Activated CD4-positive, alpha-beta T cell treated with anti-CD3 and anti-CD28 coated beads, Interleukin-2, Interleukin-4, amounts not matched to agents 100 ng/mL and 50 ng/mL, durations not matched to agents 16 hours and 8 hours (primary cell): ENCODE measurements at regions not wholly inside any gene's neighbourhood (a gene's known extent, or its start where the extent isn't known, plus 50 kb on each side); places are given as distances from the start of the nearest gene placed in this dataset.

Experiments used
- DNase-seq: peaks from one replicate; pipeline ENCODE4 v3.0.0-alpha.2; 2020; ENCODE audit warnings: low spot score

DNA sequence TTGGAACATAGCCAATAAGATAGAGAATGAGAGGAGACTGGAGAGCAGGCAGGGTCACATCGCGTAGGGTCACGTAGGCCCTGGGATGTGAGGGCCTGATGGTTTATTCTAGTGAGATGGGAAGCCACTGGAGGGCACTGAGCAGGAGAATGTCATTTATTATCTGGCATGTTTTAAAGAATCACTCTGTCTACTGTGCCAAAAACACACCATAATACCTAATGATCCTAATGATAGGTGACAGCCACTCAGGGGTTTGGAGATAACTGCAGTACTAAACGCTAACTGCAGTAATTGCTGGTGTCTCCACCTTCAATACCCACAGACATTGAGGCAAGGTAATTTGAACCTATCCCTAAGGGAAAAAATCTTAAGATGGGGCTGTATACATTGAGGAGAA, 185.4 kb downstream of the TTLL7 start:
- DNase-seq: no peak

DNA sequence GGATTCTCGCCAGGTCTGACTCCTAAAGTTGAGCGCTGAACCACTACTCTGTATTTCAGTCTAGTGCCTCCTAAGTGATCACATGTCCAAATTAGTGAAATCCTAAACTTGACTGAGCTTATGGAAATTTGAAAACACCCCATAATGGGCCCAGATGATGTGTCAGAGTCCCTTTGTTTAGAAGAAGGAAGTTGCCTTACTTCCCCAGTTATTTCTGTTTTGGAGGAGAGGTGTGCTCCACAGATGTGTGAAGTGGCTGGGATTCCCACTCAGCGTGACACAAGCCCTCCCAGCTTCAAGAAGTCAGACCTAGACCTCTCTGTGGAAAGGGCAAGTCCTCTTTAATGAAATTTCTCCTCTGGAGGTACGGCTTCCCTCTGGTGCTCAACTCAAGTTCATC, 188.8 kb downstream of the TTLL7 start:
- DNase-seq: no peak

DNA sequence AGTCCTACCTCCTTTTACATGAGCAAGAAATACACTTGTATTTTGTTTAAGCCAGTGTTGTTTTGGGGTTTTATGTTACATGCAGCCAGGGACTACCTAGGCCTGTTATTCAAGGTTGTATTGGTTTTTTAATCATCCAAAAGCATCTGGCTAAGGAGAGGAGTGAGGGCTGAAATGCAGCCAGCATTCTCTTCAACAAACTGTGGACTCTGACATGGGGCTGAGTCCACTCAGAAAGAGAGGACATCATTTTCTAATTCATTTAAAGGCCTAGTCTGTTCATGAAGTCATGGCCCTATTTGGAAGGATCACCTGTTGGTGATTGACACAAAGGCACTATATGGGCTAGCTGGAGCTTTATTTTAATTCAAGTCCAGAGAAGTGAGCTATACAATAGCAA, 190.4 kb downstream of the TTLL7 start:
- no peak for DNase-seq

DNA sequence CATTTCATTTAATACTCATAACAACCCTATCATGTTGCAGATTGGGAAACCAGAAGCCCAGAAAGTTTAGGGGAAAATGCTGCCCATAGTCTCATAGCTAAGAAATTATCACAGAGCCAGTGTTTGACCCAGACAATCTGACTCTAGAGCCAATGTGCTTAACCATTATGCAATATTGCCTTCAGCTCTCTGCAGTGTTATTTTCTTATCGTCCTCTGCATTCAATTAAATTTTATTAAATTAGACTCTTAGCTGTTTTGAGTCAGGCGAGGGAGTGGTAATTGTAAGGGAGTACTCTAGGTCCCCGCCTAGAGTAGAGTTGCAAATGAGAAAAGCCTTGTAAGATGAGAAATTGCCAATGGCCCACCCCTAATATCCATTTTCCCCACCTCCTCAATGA, 191.1 kb downstream of the TTLL7 start:
- DNase-seq: no peak

DNA sequence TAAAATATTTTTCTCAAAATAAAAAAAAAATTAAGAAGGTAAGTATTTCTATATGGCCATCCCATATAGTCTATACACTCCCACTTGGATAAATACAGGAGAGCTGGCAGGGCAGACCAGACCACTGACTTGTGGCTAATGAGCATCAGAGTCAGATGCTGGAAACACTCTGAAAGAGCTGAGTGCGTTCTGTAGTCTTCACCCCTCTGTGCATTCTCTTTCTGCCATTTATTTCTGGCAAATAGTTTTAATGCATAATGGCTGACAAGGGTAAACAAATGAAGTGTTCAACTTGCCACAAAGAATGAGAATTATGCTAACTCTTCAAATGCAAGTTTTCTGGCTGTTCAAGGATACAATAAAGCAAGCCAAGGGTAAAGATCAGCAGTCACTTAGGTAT, 191.7 kb downstream of the TTLL7 start:
- DNase-seq: no peak

DNA sequence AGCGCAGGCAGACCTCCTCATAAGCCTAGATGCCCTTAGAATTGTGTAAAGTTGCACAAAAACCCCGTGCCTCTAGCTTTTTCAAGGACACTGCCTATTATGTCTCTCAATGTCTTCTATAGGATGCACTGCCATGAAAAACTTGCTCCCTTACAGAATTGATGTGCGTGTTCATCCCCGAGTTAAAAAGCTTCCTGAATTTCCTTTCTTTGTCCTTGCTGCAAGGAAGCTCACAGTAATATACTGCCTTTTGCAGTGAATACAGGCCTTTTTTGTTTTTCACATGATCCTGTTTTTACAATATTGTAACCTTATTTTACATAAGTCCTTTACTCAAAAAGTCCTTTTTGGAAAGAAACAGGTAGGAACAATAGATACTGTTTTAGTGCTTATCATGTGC, 193.0 kb downstream of the TTLL7 start:
- DNase-seq: no peak

DNA sequence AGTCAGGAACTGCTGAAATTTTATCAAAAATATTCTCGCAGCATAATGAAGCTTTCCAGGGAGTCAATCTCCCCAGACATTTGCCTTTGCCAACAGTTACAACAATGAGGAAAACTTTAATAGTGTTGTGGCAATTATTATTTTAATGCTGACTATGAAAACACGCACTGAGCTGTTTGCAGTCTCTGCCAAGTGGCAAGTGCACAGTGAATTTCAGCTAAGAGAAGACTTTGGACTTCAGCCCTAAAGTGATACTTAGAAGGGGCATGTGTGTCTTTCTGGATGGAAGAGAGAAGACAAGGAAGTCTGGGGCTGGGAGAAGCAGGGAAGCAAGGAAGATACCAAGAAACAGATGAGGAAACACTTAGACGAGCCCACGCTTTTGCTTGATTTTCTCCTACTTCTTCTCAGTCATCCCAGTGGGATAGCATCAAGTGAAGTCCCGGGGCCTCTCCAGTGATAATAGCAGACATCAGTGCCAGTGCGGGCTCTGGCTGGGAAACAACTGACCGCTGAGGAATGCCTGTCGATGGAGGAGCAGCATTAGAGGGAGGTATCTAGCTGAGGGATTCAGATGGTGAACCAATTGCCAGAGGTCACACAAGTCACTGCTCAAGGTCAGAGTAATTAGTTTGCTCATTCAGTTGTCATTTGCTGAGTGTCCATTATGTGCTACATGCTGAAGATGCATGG, 196.3 kb downstream of the TTLL7 start:
- DNase-seq: no peak

DNA sequence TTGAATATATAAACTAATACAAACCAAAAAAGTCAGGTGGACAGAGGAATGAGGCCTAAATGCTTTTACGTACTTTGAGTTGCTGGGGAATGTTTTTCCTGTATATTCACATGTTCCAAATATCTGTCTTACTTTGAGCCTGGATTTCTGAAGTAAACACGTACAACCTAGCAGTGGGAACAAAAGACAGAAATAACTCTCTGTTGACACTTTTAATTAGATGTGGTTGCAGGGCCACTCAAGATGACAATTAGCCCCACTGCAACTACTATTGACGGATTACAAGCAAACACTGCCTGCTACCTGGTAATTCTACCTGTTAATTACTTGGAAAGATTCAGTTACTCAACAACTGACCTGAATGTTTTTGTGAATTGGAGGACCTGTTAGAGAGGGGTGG, 196.9 kb downstream of the TTLL7 start:
- no peak for DNase-seq

DNA sequence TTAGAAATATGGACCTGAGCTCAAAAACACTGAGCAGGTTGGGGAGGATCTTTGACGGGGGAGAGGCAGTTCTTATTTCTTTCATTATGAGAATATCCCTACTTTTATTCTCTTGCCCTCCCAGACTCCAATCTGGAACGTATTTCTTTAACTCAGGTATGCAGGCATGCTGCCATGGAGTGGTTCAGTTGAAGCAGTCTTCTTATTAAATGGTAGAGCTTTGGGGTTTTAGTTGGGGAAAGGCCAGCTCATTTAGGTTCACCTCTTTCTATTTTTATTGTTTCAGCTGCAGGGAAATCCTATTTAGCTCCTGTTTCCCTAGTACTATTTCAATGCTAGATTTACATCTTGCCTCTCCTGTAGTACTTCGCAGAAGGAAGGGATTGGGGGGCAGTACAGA, 198.9 kb downstream of the TTLL7 start:
- no peak for DNase-seq

DNA sequence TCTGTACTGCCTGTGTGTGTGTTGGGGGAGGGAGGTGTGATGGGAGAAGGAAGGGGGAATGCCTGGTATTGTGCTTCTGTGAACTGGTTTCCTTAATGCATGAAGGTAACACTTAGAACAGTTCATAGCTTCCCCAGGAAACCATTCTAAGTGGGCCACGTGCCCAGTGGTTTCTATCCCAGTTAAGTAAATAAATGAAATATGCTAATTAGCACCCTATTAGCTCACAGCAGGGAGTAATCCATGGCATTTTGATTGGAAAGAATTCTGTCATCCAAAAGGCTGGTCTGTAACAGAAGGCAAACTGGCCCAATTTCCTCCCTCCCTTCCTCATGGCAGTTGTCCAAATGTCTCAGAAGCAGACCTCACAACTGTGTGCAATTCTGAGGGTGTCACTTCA, 199.3 kb downstream of the TTLL7 start:
- no peak for DNase-seq

DNA sequence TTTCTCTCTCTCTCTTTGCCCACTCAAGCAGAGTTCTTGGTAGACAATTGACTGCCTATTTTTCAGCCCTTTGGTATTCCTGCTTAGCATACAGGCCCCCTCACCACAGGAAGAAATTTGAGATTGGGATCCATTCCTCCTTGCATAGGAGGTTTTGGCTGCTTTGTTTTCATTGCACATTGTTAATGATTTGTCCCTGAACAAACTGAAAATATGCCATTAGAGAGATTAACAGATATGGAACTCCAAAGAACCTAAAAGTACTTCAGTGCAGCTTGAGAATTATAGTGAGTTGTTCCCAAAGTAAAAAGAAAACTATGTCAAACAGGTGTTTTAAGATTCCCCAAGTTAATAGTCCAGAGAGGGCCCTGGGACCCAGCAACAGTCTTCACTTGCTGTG, 200.0 kb downstream of the TTLL7 start:
- DNase-seq: no peak

DNA sequence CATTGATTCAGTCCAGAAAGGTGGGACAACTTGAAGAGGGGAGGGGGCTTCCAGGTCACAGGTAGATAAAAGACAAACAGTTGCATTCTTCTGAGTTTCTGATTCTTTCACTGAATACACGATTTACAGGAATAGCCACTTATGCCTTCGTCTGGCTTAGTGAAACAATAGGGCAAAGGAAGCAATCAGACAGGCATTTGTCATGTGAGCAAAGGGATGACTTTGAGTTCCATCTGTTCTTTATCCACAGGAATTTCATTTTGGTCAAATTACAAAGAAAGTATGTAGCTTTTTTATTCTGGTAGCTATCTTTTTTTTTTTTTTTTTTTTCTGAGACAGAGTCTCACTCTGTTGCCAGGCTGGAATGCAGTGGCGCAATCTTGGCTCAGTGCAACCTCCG, 202.5 kb downstream of the TTLL7 start:
- DNase-seq: no peak

DNA sequence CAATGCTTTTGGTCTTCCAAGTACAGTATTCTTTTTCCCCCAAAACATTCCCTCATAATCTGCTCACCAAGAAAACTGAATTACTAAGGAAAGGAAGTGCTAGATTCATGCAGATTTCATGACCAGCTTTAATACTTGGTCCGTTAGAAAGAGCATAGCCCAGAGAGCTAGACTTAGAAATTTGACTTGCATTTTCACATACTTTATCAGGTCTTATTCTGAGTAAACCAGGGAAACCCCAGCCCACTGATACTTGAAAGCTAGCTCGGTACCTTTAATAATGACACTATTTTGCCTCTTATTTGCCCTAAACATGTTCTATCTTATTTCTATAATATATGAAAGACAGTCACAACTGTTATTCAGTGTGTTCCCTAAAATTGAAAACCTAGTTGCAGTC, 204.5 kb downstream of the TTLL7 start:
- no peak for DNase-seq

DNA sequence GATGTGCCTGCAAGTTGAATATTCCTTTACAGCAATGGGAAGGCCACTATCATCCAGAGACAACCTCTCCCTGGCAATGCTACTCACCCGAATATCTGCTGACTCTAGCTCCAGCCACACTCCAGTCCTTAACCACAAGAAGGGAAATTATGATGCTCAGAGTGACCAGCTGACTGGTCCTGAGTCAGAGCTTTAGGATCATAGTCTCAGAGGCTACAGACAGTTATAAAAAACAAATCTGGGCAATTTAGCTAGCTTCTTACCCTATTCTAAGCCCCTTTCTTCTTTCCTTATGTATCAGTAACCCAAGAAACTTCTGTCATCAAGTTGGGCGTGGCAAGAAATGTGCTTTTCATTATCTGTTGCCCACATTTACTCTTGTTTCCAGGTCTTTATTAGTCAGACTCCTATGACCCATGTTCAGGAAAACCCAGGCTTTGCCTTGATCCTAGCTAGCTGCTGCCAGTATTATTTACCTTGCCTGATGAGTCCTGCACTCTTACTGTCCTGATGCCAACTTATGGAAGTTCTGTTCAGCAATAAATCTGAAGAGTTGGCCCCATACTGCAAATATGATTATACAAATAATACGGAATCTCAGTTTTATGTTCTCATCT, 207.0 kb downstream of the TTLL7 start:
- no peak for DNase-seq

DNA sequence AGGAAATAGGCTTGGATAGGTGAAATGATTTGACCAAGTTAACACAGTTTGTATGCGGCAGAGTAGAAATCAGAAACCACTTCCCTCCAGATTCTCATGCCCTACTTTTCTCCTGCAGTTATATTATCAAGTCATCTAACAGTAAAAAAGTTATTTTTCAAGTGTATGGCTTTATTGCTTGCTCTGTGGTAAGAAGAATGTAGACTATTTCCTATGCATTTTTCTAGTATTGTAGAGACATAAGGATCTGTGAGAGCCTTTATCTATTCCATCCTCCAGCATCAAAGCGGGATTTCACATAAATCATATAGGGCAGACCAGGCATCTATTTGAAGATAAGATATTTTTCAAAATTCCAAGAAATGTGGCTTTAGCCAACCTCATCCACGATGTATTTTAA, 208.5 kb downstream of the TTLL7 start:
- no peak for DNase-seq

DNA sequence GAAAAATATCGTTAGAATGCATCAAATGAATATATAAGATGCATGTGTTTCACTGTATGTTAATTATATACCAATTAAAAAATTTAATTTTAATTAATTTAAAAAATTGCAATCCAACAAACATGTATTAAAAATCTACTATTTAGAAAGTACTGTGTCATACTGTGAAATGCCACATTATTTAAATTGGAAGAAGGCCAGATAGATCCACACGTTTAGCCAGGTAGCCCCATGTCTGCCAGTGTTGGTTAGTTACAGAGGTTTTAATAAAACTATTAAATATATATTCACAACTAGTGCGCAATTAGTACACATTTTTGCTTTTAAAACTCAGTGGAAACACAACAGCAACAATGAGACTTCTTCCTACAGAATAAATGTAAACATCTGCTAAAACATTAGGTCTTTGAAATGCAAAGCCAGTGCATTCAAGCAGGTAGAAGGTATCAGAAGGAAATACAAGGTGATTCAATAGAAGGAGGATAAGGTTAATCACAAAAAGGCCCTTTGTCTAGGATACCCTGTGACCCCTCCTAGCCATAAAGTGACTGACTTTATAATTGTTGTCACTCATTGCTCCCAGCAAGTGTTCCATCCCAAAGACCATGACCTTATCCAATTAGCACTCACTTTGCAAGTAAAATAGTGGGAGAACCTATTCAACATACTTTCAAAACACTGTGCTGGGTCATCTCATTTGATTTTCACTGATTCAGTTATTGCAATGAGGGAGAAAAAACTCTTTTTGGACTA, 211.5 kb downstream of the TTLL7 start:
- no peak for DNase-seq

DNA sequence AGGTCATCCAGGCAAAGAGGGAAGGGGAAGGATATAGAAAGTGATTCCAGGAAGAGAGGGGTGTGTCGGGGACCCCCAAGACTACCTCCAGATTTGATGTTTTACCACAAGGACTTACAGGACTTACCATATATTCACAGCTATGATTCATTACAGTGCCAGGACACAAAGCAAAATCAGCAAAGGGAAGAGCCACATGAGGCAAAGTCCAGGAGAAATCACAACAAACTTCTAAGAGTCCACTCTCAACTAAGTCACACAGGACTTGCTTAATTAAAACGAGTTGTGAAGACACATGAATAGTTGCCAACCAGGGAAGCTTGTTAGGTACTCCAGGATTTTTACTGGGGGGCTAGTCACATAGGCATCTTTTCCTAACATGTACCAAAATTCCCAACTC, 217.3 kb downstream of the TTLL7 start:
- no peak for DNase-seq

DNA sequence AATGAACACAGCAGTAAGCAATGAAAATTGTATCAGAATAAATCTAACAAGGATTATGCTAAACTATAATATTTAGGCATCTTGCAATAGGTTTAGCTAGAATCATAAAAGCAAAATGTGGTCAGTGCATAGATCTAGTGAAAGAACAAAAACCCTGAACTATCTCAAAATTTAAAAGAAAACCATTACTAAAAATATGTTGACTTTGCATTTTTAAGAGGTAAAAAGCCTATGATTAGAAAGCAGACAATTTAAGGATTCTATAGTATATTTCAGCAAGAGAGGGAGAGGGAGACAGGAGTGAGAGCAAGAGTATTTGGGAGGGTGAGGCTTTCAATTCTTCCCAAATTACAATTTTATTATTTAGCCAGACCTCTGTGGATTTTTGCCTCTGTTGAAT, 219.4 kb downstream of the TTLL7 start:
- DNase-seq: no peak

DNA sequence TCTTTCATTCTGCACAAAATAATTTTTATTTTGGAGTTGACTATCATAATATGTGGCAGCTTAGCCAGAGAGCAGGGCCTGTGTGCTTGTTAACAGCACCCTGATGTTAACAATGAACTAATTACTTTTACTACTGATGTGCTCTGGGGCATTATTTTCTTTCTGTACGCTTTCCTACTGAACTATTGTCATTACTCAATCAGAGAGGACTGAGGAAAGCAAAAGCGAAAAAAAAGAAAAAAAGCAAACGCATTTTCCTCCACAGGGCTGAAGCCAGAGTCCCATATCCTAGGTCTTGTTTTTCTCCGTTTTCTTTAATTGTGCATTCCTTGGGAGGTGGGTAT, 221.2 kb downstream of the TTLL7 start:
- DNase-seq: no peak

DNA sequence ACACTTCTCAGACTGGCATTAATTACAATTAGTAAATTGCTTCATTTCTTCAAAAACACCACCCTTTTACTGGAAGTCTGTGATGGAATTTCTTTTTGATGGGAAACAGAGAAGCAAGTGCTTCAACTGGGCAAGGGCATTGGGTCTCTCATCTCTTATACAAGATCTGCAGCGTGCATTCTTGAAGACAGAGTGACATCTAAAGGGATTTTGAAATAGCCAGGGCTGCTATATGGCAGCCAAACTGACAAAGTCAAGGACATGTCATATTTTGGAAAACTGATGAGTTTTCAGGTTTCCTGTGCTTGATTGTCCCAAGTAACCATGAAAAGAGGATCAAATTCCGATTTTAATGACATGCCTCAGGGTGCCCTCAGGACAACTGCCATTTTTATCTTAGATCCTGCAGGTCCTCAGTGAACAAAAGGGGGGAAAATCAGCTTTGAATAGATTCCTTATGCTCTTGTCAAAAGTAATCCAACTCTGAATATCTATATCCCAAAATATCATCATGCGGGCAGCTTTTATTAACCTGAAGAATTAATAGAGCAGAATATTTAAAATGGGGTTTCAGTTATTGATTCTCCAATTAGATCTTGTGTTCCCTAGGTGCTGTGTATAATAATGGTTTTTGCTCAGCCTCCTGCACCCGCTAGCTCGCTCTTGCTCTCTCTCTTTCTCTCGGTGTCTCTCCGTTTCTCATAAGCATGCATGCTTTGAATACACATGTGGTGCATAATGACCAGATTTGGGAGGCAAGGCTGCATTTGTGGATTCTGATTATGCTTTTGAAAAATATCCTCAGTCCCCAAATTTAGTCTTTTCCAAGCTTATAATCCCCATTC, 221.8 kb downstream of the TTLL7 start:
- DNase-seq: no peak

DNA sequence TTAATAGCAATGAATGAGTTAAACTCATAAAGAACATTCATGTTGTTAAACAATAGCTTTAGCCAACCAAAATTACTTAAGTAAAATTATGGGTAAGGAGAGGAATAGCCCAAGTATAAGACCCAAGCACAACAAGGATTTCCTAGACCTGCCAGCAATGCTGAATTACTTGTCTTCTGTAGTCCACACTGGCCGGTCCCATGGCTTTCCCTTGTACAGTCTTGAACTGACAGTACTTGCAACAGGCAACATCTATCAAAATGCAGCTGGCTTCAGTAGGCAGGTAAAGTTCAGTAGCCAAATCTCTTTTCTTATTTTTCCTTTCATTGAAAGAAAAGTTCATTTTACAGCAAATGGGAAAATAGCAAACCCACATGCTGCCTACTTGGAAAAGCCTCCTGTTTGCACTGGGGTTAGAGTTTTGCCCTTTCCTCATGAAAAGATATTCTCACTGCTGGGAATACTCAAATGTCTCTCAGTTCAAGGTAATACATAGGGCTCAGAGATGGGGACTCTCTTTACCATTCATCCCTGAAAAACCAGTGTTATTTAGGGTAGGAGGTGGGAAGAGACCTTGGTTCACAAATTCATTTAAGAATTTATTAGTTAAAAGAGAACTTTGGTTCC, 222.8 kb downstream of the TTLL7 start:
- no peak for DNase-seq

DNA sequence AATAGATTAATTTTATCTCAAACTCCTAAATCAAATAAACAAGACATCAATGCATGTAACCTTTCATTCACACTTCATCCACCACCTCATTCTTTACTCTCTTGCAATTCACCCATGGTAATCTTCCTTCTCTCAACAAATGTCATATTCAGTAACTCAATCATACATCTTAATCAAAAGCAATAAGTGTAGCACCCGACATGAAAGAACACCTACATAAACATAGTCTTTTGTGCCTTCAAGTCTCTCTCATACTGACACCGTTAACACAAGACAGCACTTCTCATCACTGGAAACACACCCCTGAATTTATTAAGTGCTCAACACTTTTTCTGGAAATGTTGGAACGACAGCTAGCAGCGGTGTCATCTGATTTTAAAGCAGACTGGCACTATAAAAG, 225.9 kb downstream of the TTLL7 start:
- DNase-seq: no peak
